ENCODE measurements at regions not wholly inside any gene's neighbourhood (a gene's known extent, or its start where the extent isn't known, plus 50 kb on each side); places are given as distances from the start of the nearest gene placed in this dataset.

DNA sequence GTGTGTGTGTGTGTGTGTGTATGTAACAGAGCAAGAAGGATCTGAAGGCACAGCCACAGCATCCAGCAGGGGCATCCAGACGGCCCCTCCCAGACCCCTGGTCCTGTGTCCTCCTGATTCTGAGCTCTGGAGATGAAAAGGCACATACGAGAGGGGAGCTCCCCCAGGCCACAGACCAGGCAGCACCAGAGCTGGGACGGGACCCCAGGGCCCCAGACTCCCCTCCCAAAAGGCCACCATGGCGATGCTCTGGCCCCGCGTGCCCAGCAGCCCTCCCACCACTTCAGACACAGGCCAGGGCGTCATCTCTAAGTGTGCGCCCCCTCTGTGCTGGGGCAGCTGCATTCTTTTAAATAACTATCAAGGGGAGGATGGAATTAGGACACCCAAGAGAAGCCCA, 245.8 kb downstream of the MATN1 start:
- TF ChIP-seq, protein P1, sequence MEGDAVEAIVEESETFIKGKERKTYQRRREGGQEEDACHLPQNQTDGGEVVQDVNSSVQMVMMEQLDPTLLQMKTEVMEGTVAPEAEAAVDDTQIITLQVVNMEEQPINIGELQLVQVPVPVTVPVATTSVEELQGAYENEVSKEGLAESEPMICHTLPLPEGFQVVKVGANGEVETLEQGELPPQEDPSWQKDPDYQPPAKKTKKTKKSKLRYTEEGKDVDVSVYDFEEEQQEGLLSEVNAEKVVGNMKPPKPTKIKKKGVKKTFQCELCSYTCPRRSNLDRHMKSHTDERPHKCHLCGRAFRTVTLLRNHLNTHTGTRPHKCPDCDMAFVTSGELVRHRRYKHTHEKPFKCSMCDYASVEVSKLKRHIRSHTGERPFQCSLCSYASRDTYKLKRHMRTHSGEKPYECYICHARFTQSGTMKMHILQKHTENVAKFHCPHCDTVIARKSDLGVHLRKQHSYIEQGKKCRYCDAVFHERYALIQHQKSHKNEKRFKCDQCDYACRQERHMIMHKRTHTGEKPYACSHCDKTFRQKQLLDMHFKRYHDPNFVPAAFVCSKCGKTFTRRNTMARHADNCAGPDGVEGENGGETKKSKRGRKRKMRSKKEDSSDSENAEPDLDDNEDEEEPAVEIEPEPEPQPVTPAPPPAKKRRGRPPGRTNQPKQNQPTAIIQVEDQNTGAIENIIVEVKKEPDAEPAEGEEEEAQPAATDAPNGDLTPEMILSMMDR (optimal IDR thresholded peaks at IDR 0.05 in 1 of 3, IDR thresholded peaks at IDR 0.05 in 1 of 3, conservative IDR thresholded peaks at IDR 0.05 in 1 of 3; ENCODE audit: extremely low read depth in 1 of 3, insufficient read depth in 2 of 3, low read length in 3 of 3) = no peak
- no peak for TF ChIP-seq EZH2 (IDR thresholded peaks at IDR 0.05; ENCODE audit: low read length)

Data from keratinocyte (primary cell).